NCI-H2029 treated with DMSO at 0.1 percent for 48 hours (cell line): ENCODE measurements at regions not wholly inside any gene's neighbourhood (a gene's known extent, or its start where the extent isn't known, plus 50 kb on each side); places are given as distances from the start of the nearest gene placed in this dataset.

Experiments used
- DNase-seq: peaks from one replicate; lab custom pipeline; 2025; lab: John Stamatoyannopoulos, UW

DNA sequence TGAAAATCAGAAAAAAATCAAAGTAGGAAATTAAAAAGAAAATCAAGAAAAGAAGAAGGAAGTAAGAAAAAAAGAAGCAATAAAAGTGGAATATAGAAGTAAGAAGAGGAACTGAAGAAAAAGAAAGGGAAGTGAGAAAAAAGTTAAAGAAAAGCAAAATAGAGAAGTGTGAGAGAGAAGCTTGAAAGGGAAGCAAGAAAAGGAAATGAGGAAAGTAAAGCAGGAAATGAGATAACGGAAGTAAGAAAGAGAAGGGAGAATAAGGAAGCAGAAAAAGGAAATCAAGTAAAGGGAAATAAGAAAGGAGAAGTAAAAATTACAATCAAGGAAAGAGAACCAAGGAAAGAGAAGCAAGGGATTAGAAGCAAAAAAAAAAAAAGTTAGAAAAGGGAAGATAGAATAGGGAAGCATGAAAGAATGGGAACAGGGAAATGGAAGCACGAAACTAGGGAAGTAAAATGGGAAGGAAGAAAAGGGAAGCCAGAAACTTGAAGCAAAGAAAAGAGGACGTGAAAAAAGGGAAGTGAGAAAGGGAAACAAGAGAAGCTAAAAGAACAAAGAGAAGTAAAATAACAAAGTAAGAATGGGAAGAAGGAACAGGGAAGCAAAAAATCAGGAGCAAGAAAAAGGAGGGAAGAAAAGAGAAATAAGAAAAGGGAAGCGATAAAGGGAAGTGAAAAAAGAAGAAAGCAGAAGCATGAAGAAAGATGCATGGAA lies 243.3 kb upstream of the NCKAP5 start:
- no peak for DNase-seq

DNA sequence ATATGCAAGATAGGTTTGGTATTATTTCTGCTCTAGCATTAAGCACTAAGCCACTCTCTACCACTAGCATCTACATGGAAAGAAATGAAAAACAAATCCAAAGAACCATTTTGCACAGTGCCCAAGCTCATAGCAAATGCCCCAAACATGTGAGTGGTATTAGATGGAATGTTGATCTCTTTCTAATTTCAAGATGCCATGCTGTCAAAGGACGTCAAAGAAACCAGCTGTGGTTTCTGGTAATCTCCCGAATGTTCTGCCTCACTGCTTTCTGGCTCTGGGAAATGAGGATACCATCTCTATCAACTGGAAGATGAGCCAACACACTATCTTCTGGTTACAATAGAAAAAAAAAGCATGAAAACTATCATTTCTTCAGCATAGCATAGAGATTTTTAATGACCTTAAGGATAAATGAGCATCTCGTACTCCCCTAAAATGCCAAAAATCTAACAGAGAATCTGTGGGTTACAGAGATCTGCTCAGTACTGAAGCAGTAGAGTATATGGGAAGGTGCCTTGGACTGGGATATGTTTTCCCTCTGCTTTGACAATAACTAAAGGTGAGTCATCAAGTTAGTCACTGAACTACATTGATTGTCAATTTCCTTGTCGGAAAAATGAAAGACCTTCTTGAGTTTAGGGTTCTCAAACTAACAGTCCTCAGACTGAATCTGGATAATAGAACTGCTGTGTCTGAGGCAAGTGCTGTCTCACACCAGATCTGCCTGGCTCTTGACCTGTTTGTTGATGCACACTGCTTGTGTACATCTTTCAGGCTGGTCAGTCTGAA lies 244.8 kb upstream of the NCKAP5 start:
- no peak for DNase-seq

DNA sequence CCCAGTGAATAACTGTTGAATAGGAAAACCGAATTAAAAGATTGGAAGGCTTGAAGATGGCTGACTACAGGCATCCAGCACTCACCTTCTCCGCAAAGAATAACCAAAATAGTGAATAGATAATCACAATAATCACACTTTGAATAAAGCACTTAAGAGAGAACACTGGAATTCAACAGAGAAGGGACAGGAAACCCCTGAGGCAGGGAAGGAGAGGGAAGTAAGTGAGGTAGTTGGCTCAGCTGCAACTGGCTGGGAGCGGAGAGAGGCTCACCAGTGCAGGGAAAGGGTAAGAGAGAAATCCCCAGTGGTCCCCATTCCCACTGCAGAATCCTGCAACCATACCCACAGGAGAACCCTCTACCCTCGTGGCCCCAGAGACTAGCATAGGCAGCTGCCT lies 246.6 kb upstream of the NCKAP5 start:
- DNase-seq = no peak

DNA sequence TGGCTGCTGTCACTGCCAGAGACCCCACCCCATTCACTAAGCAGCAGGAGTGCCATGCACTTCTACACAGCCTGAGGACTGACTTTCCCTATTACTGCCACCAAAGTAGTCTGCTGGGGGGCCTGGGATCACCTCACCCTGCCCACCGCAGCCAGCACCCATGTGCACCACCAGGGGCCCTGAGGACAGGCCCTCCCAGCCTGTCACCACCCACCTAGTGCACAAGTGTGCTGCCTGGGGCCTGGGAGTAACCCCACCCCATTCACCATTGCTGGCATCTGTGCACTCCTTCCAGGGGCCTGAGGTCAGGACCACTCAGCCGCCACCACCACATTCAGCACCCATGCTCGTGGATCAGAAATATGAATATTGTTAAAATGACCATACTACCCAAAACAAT lies 247.8 kb upstream of the NCKAP5 start:
- no peak for DNase-seq

DNA sequence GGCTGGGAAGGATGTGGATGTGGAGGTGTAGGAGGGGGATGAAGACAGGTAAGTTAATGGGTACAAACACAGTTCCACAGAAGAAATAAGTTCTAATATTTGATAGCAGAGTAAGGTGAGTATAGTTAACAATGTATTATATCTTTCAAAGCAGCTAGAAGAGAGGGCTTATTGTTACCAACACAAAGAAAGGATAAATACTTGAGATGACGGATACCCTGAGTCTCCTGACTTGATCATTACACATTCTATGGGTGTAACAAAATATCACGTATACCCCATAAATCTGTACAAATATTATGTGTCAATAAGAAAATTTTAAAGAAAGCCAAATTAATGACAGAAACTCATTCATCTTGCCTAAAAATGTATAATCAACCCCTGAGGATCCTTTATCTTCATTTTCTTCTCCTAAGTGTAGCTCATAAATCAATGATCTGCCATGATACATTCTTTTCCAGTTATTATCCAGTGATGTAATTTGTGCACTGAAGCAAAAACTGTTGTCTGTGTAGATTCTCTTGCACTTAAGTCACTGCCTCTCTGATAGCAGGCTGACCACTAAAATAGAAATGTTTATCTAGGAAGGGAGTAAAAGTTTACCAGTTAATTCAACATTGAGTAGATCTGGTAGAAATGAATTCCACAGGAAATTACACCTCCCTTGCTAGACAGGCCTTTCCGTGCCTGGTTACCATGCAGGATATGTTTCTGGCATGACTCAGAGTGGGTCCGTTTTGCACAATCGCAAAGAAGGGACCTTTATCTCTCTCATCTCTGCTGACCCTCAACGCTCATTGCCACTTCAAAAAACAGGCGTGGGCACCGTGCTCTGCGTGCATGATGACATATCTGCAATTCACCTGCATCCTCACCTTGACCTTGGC lies 249.7 kb upstream of the NCKAP5 start:
- DNase-seq = no peak

DNA sequence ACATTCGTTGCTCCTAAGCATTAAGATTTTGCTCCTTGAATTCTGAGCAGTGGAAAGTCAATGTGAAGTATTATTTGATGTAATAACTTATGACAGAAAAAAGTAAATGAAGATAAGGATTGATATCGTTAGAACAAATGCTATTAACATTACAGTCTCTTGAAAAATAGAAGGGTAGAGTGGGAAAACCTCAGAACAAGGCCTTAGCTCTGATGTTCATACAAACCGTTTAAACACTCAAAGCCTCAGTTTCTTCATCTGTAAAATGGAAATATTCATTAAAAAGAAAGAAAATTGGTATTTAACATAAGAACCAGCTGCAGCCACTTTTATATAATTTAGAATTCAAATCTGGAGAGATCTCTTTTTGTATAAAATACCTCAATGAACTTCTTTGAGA lies 250.4 kb upstream of the NCKAP5 start:
- no peak for DNase-seq

DNA sequence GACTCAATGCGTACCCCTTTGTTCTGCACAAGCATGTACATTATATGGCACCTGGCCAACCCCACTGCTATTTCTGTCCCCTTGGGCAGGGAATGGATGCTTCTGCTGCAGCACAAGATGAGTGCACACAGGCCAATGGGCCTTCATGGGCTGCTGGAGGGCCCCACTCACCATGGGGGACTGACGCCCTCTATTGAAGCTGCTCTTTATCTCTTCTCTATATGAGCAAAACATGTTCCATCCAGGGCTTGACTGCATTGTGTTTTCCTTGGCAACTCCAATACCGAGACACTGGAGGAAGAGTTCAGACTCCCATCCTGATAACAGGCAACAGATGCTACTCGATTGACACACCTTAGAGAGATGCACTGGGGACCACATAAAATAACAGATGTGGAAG lies 251.6 kb upstream of the NCKAP5 start:
- DNase-seq = no peak

DNA sequence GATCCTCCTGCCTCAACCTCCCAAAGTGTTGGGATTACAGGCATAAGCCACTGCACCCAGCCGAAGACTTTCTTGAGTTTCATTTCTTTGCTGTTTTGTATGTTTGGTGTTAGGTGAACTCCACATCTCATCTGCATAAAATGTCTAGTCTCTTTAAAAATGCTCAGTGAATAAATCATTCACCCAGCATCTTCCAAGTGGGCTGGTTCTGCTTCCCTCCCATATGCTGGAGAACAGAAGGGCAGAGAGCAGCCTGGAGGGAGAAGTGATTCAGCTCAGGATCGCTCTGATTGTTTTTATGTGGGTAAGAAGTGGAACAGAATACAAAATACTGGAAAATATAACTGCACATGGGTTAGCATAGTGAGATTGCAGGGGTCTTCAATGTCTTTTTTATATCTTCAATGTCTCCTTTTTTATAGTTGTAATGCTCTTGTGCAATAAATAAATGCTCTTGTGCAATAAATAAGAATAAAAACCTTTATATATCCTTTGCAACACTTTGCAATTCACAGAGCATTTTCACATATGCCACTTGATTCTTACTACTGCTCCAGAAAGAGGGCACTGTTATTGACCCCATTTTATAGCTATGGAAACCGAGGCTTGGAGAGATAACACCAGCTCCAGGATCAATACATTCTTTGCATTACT lies 253.0 kb upstream of the NCKAP5 start:
- DNase-seq = no peak

DNA sequence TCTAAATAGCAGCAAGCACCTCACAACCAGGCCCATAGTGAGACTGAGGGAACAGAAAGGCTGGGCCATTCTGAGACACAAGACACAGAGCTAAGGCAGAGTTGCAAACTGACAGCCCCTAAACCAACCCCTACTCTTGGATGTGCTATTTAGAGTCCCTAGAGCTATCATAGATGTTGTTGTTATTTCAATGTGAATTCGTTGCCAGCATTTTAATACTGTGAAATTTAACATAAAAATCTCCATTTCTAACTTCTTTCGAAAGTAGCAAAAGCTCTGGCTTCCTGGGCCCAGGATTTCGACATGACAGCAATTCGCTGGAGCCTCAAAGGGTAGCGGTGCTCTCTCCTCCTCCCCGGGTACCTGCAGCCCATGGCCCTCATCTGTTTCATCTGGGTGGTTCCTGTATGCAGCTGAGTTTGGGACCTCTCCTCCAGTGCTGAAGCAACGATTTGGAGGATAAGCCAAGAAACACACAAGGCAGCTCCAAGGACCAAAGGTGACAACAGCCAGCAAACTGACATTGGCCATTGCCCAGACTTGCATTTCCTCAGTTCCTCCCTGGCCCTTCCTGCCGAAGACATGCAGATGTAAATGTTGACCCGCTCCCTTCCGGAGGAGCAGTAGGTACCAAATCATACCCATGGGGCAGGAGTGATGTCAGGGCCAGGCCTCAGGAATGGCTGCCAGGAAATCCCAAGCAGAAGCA lies 254.4 kb upstream of the NCKAP5 start:
- DNase-seq = no peak

DNA sequence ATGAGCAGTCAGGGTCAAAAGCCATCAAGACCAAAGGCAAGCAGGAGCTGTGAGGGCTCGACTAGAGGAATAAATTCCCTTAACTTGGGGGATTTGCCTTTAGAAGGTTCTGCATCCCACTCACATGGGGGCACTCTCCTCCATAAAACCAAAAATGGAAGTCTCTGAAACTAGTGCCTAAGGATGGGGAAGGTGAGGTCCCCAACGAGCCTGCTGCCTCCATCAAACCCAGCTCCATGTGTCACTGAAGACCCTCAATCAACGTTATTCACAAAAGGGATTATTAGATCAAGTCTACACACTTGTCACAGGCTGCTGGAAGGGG lies 254.9 kb upstream of the NCKAP5 start:
- no peak for DNase-seq

DNA sequence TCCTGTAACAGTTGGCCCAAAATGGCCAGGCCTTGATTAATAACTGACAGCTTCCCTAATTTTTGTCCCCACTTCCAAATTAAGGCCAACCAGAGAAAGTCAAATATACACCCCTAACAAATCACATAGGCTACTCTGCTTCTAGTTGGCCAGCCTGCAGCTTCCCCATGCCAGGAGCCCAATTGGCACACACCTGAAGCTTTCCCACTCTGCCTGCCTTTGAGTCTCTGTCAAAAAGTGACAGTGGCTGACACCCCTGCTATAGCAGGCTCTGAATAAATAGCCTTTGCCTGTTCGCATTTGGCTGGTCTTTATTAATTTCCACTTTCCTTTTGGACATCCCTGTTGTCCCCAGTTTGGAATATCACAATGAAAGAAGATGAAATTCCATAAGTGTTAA lies 256.6 kb upstream of the NCKAP5 start:
- DNase-seq = no peak

DNA sequence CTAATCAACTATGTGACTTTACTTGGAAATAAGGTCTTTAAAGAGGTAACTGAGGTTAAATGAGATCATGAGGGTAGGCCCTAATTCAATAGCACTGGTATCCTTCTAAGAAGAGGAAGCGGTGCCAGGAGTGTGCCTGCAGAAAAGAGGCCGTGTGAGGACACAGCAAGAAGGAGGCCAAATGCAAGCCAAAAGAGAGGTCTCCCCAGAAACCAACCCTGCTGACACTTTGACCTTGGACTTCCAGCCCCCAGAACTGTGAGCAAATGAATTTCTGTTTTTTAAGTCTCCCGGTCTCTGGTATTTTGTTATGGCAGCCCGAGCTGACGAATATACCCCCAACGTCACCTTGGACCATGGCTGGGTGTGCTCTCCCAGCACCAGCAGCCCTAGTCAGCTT lies 257.5 kb upstream of the NCKAP5 start:
- no peak for DNase-seq

DNA sequence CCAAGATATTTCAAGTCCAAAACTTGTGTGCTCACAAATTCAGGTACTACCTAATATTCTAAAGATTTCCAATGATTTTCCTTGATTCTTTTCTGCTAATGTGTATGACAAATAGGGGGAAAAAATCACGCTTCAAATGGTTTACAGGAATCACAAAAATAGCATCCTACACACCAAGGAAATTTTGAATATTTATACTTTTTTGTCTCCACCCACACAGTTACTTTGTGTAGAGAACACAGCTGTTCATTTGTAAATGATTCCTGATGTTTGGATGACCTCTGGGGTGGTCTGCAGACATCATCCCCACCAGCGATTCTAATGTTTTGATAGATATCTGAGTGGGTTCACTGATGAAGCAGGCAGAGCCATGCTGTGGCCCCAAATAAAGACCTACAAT lies 260.6 kb upstream of the NCKAP5 start:
- no peak for DNase-seq

DNA sequence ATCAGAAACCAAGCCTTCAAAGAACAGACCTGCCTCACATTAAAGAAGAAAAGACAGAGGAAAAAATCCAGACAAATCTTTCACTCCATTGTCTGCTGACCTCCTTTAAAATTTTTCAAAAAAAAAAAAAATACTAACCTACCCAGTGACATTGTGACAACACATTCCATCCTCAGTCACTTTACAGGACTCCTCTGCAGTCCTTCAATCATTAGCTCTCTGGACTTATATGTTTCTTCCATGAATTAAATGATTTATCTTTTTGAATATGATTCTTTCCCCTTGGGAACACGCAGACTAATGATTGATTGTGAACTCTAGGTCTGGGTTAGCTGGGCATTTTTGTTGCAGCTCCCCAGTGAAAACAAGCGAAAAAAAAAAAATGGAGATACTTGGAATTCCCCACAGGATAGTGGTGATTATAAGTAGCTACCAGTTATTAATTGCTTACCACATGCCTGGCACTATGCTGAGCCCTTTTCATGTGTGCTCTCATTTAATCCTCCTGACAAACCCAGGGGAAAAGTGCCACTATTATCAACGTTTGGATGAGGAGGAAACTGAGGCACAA lies 261.3 kb upstream of the NCKAP5 start:
- no peak for DNase-seq

DNA sequence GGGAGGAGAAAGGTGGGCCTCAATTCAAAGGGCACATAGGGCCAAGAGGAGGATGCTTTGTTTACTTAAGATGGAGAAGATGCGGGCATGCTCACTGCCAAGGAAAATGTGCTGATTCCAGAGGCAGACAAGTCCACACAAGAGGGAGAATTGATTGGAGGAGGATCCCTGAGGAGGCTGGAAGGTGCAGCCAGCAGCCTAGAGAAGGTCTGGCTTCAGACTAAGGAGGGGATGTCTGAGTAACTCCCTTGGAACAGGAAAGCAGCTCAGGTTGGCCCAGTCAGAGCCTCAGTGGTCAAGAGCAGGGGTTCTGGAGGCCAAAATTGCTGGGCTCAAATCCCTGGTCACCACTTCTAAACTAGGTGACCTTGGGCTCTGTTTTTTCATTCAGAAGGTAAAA lies 265.5 kb upstream of the NCKAP5 start:
- DNase-seq = no peak

DNA sequence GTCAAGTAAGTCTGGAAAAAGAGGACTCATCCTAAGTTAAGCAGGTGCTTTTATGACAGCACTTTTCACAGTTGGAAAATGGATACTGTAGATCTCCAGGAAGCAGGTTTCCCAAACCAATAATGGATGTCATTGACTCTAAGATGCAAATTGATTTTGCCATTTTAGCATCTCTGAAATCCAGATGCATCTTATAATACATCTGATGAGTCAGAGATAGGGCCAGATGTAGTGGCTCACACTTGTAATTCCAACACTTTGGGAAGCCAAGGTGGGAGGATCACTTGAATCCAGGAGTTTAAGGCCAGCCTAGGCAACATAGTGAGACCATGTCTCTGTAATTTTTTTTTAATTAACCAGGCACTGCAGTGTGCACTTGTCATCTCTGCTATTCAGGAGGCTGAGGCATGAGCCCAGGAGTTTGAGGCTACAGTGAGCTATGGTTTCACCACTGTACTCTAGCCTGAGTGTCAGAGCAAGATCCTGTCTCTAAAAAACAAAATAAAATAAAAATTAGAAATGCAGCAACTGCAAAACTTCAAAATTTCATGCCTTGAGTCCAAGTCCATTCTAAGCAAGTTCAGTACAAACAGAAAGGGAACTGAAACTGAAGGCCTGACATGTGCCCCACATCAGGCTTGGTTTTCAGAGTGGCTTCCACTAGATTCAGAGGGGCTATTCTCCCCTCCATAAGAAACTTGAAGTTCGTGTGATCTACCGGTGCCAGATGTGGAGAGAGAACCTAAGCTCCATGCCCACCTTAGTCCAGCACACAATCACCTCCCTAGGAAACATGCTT lies 267.8 kb upstream of the NCKAP5 start:
- no peak for DNase-seq

DNA sequence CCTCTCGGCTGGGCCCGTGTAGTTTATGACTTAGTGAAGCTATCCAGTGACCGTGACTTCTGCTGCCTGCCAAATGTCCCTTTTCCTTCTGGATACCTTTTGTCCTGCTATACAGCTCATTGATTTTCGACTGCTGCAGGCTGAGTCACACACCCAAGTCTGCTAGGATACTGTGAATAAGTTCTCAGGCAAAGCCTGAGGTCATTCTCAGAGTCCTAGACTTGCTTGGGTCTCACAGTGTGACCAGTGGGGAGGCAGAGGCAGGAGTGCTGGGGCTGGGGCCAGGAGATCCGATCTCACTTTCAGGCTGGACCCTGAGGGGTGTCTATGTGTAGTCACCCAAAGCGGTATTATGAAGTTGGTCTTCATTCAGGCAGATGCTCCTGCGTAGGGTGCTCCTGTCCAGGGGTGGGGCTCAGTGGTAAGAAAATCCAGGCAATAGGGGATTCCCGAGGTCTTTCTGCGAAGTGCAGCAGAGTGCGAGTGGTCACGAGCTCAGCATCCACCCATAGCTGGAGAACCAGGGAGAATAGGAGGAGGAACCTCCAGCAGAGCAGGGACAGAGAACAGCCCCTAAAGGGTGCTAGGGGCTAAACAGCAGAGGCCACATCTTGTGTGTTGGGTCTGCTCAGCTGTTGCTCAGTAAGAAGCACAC lies 268.6 kb upstream of the NCKAP5 start:
- DNase-seq = no peak

DNA sequence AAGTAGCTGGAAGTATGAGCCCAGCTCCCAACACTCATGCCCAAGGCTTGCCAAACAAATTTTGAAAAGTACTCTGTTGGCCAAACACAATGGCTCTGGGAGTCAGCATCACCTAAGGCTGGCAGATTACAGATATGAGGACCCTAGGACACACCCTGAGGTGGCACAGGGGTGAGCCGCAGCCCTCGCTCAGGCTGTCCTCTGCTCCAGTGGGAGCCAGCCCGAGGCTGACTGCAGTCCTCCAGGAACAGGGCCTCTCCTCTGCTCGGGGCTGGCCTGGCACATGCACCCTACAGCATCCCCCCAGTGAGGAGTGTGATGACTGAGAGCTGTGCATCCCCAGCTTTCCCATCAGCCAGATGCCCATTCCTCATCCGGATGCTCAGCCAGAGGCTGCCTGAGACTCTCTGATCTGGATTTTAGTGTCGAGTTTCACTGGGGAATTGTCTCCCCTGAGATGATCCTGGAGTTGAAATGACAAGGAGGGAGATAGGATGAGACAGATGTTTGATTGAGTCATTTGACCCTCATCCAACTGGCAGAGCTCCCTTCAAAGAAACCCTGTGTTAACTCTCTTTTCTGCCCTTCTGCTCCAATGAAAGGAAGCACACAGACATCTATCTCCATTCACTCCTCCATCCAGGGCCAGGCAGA lies 269.3 kb upstream of the NCKAP5 start:
- no peak for DNase-seq

DNA sequence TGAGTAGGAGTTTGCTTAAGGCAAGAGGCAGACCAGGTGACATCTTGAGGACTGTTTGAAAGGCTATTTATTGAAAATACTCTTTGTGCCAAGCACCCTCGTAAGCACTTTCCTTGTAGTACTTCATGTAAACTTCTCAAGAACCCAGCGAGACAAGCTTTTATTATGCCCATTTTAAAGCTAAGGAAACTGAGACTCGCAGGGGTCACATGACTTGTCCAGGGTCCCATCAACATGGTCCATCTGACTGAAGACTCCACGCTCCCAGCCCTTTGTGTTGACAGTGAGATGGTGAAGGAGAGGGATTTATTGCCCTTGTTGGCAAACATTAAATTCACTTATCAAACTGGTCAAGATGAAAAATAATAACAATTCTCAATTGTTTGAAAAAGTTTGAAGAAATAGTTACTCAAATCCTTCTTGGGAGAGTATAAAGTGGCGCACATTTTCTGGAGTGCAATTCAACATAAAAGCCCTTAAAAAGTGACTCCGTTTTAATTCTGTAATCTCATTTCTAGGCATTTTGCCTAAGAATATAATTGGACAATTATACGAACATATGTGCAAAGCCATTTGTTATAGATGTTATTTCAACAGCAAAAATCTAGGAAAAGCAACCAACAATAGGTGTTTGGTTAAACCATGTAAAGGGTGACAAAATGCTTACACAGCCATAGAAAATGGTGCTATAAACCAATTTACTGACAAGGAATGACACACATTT lies 270.5 kb upstream of the NCKAP5 start:
- no peak for DNase-seq
